ENCODE measurements at regions not wholly inside any gene's neighbourhood (a gene's known extent, or its start where the extent isn't known, plus 50 kb on each side); places are given as distances from the start of the nearest gene placed in this dataset.

GRCh38 chr2:199707593-199708185 lies 143.3 kb downstream of the FTCDNL1 start:
- peaks cover 2% of the 10 kb centered on the region for H3K36me3 Mint-ChIP-seq (ENCODE audit: insufficient read depth)
- H3K27me3 Mint-ChIP-seq, result no peaks in the 10 kb centered on the region
- H3K4me1 Mint-ChIP-seq (ENCODE audit: low read depth), result no peaks in the 10 kb centered on the region
- H3K9me3 Mint-ChIP-seq (ENCODE audit: low read depth), result peaks cover 20% of the 10 kb centered on the region
- DNase-seq (ENCODE audit: low spot score, unreplicated experiment), result no peak
- no peak overlapping the region for H3K4me3 Mint-ChIP-seq (ENCODE audit: low read depth)
- no peak overlapping the region for H3K27ac Mint-ChIP-seq
- TF ChIP-seq CTCF (IDR thresholded peaks at IDR 0.05; ENCODE audit: unreplicated experiment), result no peak

- TF ChIP-seq CTCF (IDR thresholded peaks at IDR 0.05; ENCODE audit: unreplicated experiment), result no peak
- Mint-ChIP-seq H3K27me3 (no peaks in the 10 kb centered on the region), H3K4me1 (ENCODE audit: low read depth) (no peaks in the 10 kb centered on the region), H3K9me3 (ENCODE audit: low read depth) (peaks cover 20% of the 10 kb centered on the region), H3K36me3 (ENCODE audit: insufficient read depth) (peaks cover 2% of the 10 kb centered on the region), H3K4me3 (ENCODE audit: low read depth) (no peak overlapping the region), H3K27ac (no peak overlapping the region)
- no peak for DNase-seq (ENCODE audit: low spot score, unreplicated experiment)
Measured at GRCh38 chr2:199705538-199705937, 145.5 kb downstream of the FTCDNL1 start.

GRCh38 chr2:199704358-199705238 lies 146.4 kb downstream of the FTCDNL1 start:
- peak; percentile 27 for TF ChIP-seq CTCF (IDR thresholded peaks at IDR 0.05; ENCODE audit: unreplicated experiment)
- H3K4me1 Mint-ChIP-seq (ENCODE audit: low read depth), result no peaks in the 10 kb centered on the region
- H3K4me3 Mint-ChIP-seq (ENCODE audit: low read depth), result no peak overlapping the region
- H3K36me3 Mint-ChIP-seq (ENCODE audit: insufficient read depth), result peaks cover 2% of the 10 kb centered on the region
- DNase-seq (ENCODE audit: low spot score, unreplicated experiment), result no peak
- peaks cover 20% of the 10 kb centered on the region for H3K9me3 Mint-ChIP-seq (ENCODE audit: low read depth)
- H3K27ac Mint-ChIP-seq, result no peak overlapping the region
- no peaks in the 10 kb centered on the region for H3K27me3 Mint-ChIP-seq

- no peak overlapping the region for H3K4me3 Mint-ChIP-seq (ENCODE audit: low read depth)
- H3K36me3 Mint-ChIP-seq (ENCODE audit: insufficient read depth), result peaks cover 2% of the 10 kb centered on the region
- no peak for TF ChIP-seq CTCF (IDR thresholded peaks at IDR 0.05; ENCODE audit: unreplicated experiment)
- peaks cover 8% of the 10 kb centered on the region for H3K9me3 Mint-ChIP-seq (ENCODE audit: low read depth)
- H3K27me3 Mint-ChIP-seq, result no peaks in the 10 kb centered on the region
- H3K4me1 Mint-ChIP-seq (ENCODE audit: low read depth), result no peaks in the 10 kb centered on the region
- DNase-seq (ENCODE audit: low spot score, unreplicated experiment), result no peak
- H3K27ac Mint-ChIP-seq, result no peak overlapping the region
Measured at GRCh38 chr2:199703199-199703598, 147.8 kb downstream of the FTCDNL1 start.

GRCh38 chr2:199697469-199697868 lies 153.5 kb downstream of the FTCDNL1 start:
- H3K9me3 Mint-ChIP-seq (ENCODE audit: low read depth), result no peaks in the 10 kb centered on the region
- no peak for TF ChIP-seq CTCF (IDR thresholded peaks at IDR 0.05; ENCODE audit: unreplicated experiment)
- H3K4me3 Mint-ChIP-seq (ENCODE audit: low read depth), result no peak overlapping the region
- H3K27me3 Mint-ChIP-seq, result no peaks in the 10 kb centered on the region
- no peaks in the 10 kb centered on the region for H3K4me1 Mint-ChIP-seq (ENCODE audit: low read depth)
- H3K36me3 Mint-ChIP-seq (ENCODE audit: insufficient read depth), result no peaks in the 10 kb centered on the region
- H3K27ac Mint-ChIP-seq, result no peak overlapping the region
- DNase-seq (ENCODE audit: low spot score, unreplicated experiment), result no peak

All from progenitor cell of endocrine pancreas (in vitro differentiated cells).